Adipose tissue (tissue), 3 donors: ENCODE measurements at regions not wholly inside any gene's neighbourhood (a gene's known extent, or its start where the extent isn't known, plus 50 kb on each side); places are given as distances from the start of the nearest gene placed in this dataset.

Experiments used
- H3K27ac ChIP-seq: one replicate; pipeline ENCODE4 v1.5.1; 2013; ENCODE audit warnings: low read depth, low read length
- WGBS, 3 donors: extraction: QIAGEN DNeasy Blood & Tissue Kit; methylation state at CpG; one replicate each; pipeline ENCODE4 v1.1.7; 2013; 5-methylcytosine and 5-hydroxymethylcytosine counted together
- donor health status: healthy with polysubstance abuse.
- donor health status: Bipolar disorder and iron deficiency.
- donor health status: healthy.

DNA sequence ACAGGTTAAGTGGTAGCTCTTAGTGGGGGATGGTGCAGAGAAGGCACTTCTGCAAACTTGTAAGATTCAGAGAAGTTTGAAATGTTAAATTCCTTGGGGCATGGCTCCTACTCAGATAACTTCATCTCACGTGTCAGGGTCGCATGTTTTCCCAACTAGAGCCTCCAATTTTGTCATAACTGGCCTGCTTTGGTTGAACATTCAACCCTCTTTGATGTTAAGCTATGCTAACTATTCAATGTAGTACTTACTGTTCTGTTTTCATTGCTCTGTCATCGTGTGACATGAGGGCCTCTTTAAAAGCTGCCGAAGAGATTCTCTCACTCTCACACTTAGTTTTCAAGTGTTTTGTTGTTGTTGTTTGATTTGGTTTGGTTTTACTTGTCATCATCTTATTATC lies 280.8 kb downstream of the CDH11 start:
- no peak overlapping the region for H3K27ac ChIP-seq
- WGBS, 3 donors, result 46 to 70% (median 65%) methylated on average over 4 of the region's 4 CpGs

DNA sequence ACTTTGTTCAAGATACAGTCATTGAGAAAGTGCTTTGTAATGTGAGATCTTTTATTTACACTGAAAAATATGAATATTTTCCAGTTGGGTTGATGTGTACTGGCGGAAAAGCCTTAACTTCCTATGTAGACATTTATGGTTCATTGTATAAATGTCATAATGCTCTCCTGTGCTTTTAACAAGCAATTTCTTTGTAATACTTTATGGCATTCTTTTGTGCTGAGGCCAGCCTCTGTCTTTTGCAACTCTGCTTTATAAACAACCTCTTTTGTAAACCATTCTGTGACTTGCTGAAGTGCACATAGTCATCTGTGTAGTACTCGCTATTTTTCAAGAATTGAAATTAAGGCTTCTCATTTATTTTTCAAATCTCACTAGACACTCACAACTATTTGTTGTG lies 291.2 kb downstream of the CDH11 start:
- H3K27ac ChIP-seq, result no peak overlapping the region
- WGBS, 3 donors, result 47 to 85% (median 79%) methylated on average over 2 of the region's 2 CpGs

DNA sequence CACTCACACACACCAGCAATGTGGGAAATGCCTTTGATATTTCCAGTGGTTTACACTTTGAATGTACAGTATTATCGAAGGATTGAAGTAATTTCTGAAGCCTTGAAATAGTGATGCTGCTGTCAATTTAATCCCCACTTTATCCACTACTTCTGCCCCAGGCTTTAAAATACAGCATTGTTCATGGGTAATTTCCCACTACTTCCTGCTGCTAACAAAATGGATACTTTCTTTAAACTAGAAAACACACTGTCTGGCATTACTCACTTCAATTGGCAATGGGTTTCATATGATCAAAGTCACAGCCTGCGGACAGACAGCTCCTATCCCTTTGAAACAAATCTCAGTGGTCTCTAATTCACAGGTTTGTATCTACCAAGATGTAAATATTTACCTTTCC lies 292.2 kb downstream of the CDH11 start:
- 62 to 86% (median 67%) methylated on average over 2 of the region's 2 CpGs for WGBS, 3 donors
- no peak overlapping the region for H3K27ac ChIP-seq

DNA sequence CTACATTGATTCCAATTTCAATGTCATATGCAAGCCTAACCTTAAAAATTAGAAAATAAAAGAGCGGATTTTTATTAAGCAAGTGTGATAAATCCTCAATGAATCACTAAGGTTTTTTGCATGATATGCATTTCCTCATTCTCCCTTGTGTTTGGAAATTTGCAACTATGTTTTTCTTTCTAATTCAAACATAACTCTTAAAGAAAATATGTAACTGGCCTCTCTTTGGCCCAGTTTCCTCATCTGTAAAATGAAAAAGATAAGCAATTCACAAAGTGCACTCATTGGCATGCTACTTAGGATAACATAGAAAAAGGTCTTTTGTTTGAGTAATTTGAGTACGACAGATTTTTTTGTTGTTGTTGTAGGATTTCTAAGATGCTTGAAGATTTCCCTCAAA lies 295.5 kb downstream of the CDH11 start:
- WGBS, 3 donors, result 74 to 90% (median 78%) methylated on average over 2 of the region's 2 CpGs
- no peak overlapping the region for H3K27ac ChIP-seq

DNA sequence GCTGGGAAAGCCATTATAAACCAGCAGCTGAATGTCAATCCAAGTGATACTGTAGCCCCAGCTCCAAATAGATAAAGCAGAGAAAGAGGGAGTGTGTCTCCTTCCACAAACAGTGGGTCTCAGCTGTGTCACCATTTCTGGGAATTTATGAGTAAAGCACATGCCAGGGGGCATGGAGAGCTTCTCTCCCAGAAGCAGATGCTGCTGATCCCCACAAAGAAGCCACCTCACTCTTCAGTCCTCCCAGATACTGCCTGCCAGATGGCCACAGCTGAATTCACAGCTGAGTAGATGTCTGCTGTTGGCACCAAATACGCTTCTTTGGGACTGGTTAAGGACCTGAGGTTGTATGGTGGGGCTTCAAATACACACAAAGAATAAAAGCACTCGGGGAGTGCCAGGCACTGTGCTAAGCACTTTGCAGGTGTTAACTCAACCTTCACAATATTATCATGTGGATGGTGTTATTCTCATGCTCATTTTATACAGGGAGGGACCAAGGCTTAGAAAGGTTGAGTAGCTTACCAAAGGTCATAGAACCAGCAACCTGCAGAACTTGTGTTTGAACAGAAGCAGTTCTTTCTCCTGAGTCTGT lies 298.3 kb downstream of the CDH11 start:
- WGBS, 3 donors, result 66 to 77% (median 76%) methylated on average over 2 of the region's 2 CpGs
- no peak overlapping the region for H3K27ac ChIP-seq

DNA sequence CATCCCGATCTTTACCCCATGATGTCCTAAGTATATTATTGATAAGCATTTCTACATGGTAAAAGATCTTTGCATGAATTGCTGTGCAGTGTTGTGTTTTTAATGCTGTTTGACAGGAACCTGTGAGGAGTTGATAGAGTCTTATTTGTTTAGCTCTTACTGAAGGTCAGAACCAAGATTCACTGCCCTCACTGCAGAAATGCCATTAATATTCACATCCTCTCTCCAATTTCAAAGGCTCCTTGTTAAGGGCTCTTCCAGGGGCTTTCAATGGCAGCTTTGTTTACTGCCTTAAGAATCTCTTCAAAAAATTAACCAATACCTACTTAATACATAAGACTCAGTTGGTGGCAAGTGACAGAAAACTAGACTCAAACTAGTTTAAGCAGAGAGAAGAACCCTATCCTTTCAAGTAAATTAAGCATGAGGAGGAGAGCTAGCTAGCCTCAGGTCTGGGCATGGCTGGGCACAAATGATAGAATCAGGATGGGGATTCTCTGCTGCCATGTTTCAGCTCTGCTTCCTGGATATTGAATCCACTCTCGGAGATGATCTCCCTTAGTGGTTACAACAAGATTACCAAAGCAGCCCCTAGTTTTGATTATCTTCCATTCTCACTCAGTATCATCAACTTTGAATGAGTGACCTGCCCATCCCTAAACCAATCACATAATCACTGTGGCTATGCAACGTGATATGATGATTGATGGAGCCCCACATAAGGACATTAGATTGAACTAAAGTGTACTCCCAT lies 311.8 kb downstream of the CDH11 start:
- WGBS, 3 donors, result 53 to 85% (median 85%) methylated on average over 3 of the region's 3 CpGs
- H3K27ac ChIP-seq, result no peak overlapping the region

DNA sequence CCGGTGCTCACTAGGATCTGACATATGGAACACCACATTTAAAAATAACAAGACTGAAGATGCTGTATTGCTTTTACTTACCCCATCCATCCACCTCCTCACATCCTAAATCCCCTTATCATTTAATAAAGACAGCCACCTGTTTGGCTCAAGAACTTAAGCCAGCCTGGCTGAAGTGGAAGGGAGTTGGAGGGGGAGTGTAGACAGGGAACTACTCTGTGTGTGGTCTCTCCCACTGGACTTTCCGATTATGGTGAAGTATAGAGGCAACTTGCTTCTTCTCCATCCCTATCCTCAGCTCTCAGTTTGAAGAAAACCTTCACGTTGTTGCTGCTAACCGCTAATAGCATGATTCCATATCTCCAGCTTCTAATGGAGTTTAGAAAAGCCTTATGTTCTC lies 313.4 kb downstream of the CDH11 start:
- WGBS, 3 donors, result 53 to 71% (median 62%) methylated on average over 4 of the region's 4 CpGs

DNA sequence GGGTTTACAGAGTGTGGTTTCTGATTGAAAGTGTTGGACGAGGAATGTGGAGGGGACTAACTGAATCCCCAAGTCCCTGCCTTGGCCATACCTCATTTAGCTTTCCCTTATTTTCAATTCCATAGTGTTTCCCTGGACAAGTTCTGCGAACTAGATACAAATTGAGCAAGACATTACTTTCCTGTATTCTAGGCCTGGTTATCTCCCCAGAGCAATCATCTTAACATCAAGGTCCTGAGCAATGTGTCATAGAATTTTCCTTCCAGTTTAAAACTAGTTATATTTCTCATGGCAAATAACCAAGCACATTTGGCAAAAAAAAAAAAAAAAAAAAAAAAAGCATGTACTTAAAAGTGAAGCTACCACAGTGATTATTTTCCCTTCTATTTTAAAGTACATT lies 330.1 kb downstream of the CDH11 start:
- WGBS, 3 donors, result 73 to 83% (median 78%) methylated on average over 2 of the region's 2 CpGs

More for the DNA sequence above, 313.4 kb downstream of the CDH11 start:
- H3K27ac ChIP-seq, result no peak overlapping the region

DNA sequence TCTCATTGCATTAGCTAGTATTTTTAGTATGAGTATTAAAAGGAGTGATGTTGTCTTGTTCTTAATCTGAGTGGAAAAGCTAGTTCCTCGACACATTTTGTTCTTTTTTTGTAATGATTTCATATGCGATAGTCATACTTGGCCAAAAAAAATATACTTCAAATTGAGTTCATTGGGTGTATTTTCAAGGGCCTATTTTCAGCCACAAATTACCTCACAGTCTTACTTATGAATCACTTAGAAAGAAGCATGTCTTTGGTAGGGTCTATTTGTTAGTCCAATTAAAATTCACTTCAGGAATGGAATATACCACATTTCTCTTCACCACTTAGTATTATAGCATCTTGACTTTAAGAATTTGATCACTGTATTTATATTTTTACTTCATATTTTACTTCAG lies 337.2 kb downstream of the CDH11 start:
- 77 to 84% (median 83%) methylated on average over 2 of the region's 2 CpGs for WGBS, 3 donors
- no peak overlapping the region for H3K27ac ChIP-seq

More for the DNA sequence above, 330.1 kb downstream of the CDH11 start:
- H3K27ac ChIP-seq, result no peak overlapping the region

DNA sequence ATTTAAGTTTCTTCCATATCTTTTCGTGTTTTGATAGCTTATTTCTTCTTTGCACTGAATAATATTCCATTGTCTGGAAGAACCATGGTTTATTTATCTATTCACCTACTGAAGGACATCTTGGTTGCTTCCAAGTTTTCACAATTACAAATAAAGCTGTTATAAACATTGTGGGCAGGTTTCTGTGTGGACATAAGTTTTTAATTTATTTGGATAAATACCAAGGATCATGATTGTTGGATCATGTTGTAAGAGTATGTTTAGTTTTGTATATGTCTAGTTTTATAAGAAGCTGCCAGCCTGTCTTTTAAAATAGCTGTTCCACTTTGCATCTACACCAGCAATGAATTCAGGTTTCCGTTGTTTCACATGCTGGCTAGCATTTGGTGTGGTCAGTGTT lies 339.4 kb downstream of the CDH11 start:
- 75 to 87% (median 86%) methylated on average over 2 of the region's 2 CpGs for WGBS, 3 donors
- no peak overlapping the region for H3K27ac ChIP-seq

DNA sequence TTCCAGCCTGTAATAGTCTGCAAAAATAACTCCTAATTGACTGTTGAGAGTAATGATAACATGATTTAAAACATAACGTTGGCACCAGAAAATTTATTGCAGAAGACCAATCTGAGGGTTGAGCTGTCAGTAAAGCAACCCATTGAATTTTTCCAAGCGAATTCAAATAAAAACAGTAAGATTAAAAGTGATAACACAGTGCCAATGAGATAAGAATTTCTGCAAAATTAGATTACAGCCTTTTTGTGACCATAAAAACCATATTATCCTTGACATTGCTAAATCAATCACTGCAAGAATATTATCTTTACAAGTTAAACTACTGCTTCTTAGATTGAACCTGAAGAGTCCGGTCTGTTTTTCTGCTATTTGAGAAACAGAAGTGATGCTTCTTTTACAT lies 341.4 kb downstream of the CDH11 start:
- no peak overlapping the region for H3K27ac ChIP-seq
- WGBS, 3 donors, result 36 to 61% (median 61%) methylated on average over 3 of the region's 3 CpGs

DNA sequence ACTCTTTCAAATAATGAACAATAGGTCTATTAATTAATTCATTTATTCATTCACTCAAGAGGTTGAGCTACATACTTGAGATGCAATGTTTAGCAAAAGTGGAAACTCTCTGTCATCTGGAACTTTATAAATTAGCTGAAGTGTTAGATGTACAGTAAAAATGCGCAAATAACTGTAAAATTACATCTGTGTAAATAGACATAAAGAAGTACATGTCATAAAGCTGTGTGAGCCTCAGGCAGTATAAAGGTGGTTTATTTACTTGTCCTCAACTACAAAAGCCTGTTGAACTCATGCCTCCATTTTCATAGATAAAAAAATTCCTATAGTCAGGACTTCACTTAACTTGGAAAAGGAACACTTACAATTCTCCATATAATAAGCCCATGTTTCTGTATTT lies 343.1 kb downstream of the CDH11 start:
- H3K27ac ChIP-seq, result no peak overlapping the region
- WGBS, 3 donors, result 81 to 96% (median 93%) methylated on average over 1 of the region's 1 CpG

DNA sequence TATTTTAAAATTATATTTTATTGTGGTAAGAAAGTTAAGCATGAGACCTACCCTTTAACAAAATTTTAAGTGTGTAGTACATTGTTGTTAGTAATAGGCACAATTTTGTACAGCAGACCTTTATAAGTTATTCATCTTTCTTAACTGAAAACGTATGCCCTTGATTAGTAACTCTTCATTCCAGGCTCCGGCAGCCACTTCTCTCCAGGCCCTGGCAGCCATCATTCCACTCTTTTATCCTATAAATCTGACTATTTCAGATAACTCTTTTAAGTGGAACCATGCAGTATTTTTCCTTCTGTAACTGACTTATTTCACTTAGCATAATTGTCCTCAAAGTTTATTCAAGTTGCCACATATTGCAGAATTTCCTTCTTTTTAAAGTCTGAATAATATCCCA lies 348.2 kb downstream of the CDH11 start:
- WGBS, 3 donors, result 74 to 87% (median 83%) methylated on average over 2 of the region's 2 CpGs
- no peak overlapping the region for H3K27ac ChIP-seq

DNA sequence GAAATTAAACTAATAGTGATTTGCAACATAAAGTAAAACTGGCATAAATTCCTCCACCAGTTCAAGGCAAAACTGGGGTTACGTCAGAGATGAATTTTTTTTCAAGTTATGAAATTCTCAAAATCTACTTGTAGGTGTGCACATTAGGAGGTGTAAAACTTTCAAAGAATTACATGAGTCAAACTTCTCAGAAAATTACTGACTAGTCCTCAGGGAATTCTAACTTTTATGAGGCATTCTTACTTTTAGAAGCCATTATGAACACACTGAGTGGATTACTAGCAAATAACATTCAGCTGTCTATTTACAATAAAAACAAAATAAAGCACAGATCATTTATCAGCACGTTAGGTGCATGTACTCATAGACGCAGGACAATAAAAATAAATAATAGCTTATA lies 348.7 kb downstream of the CDH11 start:
- no peak overlapping the region for H3K27ac ChIP-seq
- WGBS, 3 donors, result 58 to 80% (median 67%) methylated on average over 3 of the region's 3 CpGs

DNA sequence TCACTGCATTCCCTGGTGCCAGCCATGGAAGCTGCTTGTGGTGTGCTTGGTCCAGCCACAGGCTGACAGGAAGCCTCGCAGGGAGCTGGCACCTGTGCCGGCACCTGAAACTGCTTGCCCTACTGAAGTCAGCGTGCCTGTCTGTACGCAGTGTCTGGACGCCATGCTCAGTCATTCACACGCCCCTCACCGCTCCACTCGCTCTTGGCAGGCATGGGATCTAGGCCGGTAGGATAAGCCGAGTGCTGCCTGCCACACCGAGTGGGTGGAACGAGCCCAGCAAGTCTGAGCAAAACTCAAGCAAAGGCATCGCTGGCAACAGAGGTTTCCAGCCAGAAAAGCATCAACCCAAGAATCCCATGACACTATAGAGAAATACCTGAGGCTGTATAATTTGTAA lies 350.6 kb downstream of the CDH11 start:
- H3K27ac ChIP-seq, result no peak overlapping the region
- WGBS, 3 donors, result 88 to 97% (median 89%) methylated on average over 13 of the region's 13 CpGs

DNA sequence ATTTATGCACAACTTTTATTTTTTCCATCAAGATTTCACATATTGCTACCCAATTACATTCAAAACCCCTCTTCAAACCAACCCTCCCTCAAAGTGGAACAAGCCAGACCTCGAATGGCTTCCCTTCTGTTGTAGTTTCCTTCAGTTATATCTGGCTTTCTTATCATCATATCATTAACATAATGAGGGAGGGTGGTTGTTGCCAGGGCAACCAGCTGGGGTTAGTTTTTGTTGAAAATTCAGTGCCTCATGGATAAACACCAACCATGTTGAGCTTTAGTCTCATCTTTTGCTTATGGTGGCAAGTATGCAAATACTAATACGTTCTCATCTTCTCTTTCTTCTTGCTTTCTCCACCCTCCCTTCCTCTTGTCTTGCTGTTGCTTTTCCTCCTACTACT lies 359.7 kb downstream of the CDH11 start:
- no peak overlapping the region for H3K27ac ChIP-seq
- WGBS, 3 donors, result 49 to 78% (median 71%) methylated on average over 2 of the region's 2 CpGs

DNA sequence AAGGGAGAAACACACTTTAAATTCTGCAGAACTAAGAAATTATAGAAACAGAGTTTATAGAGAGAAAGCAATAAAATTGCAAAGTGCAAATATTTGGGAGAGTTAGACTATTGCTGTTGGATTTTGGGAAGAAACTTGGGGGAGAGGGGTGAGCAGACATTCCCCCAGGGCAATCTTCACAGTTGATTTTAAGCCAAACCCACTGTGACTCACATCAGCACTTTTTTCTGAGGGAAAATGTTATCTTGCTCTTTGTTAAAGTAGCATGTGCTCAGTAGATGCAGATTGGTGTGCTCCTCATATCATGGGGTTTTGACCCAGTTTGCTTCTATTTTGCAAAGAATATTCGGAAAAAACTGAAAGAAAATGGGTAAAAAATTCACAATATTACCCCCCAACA lies 367.6 kb downstream of the CDH11 start:
- WGBS, 3 donors, result 55 to 75% (median 70%) methylated on average over 1 of the region's 1 CpG
- H3K27ac ChIP-seq, result no peak overlapping the region

DNA sequence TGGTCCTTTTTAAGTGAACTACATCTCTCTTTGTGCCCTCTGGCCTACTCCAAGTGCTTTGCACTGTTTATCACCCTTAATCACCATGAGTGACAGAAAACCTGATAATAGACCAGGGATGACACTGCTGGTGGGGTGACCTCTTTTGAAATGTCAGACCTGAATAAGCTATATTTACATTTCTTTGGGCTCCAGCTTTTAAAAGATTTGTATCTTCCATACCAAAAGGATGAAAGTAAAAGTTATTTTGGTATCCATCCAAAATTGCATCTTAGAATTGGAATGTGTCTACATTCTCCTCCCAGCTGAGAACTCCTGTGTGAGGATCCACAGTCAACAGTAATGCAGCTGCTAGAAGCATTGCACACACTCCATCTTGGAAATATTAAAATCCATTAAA lies 370.0 kb downstream of the CDH11 start:
- no peak overlapping the region for H3K27ac ChIP-seq

DNA sequence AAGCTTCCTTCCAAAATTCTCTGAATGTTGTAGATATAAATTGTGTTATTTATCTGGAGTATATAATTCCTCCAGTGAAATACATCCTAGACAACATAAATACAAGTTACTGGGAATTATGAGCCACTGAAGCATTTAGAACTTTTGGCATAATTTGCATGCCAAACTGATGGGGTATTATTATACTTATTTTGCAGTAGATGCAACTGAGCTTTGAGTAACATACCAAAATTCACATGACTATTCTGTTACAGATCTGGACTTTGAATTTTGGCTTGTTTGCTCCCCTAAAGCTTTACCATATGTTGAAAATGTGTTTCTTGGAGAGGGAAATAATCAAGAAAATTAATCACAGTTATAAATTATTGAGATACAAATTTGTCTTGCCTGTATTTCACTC lies 372.5 kb downstream of the CDH11 start:
- H3K27ac ChIP-seq, result no peak overlapping the region

DNA sequence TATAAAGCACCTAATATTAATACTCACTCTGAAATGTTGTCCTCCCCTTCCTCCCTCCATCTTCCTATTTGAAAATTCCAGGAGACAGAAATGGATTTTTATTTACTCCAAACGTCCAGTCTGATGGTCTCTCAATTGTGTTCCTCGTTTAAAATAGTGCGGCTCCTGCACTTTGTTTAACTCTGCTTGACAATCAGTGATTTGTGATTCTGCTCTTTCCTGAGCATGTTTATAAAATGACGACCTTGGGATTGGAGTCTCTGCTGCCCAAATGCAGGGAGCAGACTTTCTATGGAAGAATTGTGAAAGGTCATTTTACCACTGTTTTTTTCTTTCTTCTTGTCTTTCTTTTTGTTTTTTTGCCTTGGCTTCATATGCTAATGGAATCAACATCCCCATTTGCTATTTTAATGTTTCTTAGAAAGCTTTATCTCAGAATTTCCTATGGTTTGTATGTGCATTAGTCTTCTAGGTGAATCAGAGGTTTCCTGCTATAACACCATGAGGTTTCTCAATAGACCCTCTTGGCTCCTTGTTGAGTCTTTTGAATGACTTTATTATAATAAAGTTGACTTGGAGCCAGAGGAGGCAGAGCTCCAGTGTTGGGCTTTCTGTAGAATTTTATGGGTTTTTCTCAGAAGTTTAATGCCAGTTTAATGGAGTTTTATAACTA lies 376.5 kb downstream of the CDH11 start:
- 6 to 17% (median 14%) methylated on average over 4 of the region's 4 CpGs for WGBS, 3 donors
- H3K27ac ChIP-seq, result no peak overlapping the region
